NCI-H748 treated with DMSO at 0.1 percent for 48 hours (cell line): ENCODE measurements at regions not wholly inside any gene's neighbourhood (a gene's known extent, or its start where the extent isn't known, plus 50 kb on each side); places are given as distances from the start of the nearest gene placed in this dataset.
"Not testable (repeated sequence)": the region's sequence is repeated elsewhere in the genome, so short reads cannot be mapped to it uniquely, and the experiment has no call there.

Source experiments
- DNase-seq: peaks from one replicate; lab custom pipeline; 2025; lab: John Stamatoyannopoulos, UW

DNA sequence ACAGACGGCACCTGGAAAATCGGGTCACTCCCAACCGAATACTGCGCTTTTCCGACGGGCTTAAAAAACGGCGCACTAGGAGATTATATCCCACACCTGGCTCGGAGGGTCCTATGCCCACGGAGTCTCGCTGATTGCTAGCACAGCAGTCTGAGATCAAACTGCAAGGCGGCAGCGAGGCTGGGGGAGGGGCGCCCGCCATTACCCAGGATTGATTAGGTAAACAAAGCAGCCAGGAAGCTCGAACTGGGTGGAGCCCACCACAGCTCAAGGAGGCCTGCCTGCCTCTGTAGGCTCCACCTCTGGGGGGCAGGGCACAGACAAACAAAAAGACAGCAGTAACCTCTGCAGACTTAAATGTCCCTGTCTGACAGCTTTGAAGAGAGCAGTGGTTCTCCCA is 64.5 kb downstream of the SLC30A10 start:
- DNase-seq = not testable (repeated sequence)

GRCh38 chr1:219862366-219862765 is 66.0 kb downstream of the SLC30A10 start:
- DNase-seq = no peak

GRCh38 chr1:219858980-219859379 is 69.4 kb downstream of the SLC30A10 start:
- peak; percentile 11 for DNase-seq

DNA sequence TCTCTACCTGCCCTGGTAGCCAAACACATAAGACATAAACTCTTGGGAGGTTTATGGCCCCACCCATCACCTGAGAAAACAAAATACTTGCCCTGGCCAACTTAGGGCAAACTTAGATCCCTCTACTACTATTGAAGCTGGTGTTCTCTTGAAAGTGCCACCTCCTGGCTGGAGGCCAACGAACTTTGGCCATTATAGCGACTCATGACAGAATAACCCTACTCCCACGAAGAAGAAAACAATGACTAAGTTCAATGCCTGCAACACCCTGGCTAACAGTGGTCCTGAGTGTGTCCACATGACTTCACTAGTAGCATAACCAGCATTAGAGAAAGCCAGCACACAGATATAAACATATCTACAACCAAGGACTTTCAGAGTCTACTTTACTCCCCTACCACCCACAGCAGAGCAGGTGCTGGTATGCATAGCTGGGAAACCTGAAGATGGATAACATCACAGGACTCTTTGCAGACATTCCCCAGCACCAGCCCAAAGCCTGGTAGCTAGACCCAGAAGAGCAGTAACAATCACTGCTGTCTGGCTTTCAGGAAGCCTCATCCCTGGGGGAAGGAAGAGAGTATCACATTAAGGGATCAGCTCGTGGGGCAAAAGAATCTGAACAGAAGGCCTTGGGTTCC is 81.0 kb downstream of the SLC30A10 start:
- no peak for DNase-seq

DNA sequence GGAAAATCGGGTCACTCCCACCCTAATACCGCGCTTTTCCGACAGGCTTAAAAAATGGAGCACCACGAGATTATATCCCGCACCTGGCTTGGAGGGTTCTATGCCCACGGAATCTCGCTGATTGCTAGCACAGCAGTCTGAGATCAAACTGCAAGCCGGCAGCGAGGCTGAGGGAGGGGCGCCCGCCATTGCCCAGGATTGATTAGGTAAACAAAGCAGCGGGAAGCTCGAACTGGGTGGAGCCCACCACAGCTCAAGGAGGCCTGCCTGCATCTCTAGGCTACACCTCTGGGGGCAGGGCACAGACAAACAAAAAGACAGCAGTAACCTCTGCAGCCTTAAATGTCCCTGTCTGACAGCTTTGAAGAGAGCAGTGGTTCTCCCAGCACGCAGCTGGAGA is 88.8 kb downstream of the SLC30A10 start:
- not testable (repeated sequence) for DNase-seq

- DNase-seq = no peak
These were observed 90.4 kb downstream of the SLC30A10 start for GRCh38 chr1:219837994-219838294.

- DNase-seq = peak; percentile 28
These were observed 90.9 kb downstream of the SLC30A10 start for GRCh38 chr1:219837274-219837993.

- DNase-seq = no peak
These were observed 93.9 kb downstream of the SLC30A10 start for GRCh38 chr1:219834314-219834917.

- DNase-seq = no peak
These were observed 95.0 kb downstream of the SLC30A10 start for GRCh38 chr1:219833214-219833815.

DNA sequence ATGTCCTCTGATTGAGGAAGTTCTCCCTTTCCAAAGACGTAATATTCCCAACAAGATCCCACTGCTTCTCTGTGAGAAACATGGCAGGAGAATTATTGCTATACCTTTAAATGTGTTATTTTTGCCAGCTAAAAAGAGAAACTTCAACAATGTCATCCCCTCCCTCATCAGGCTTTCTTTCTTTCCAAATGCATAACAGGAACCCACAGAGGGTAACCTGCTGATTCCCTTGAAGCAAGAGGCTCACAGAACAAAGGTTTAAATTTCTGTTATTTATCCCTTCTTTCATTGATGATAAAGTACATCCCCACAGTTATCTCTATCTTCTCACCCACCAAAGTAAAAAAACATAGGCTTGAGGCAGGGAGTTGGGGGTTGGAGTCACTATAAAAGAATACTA is 102.1 kb downstream of the SLC30A10 start:
- DNase-seq = no peak

- no peak for DNase-seq
These were observed 103.0 kb downstream of the SLC30A10 start for GRCh38 chr1:219825355-219825754.

GRCh38 chr1:219824338-219824737 is 104.0 kb downstream of the SLC30A10 start:
- no peak for DNase-seq

DNA sequence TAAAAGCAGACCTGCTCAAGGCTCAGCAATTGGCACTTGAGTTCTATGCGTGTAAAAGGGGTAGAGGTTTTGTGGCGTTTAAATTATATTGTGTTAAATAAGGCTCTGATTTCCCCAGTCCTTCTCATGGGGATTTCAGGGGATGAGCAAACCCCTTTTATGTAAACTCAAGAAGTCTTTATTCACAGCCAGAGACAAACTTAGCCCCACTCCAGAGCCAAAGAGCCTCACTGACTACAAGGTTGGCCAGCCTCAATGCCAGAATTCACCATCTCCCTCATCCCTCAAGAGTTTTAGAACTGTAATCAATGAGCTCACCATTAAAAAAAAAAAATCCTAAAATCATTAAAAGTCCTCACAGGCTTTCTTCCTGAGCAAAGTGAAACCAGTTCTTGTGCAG is 107.8 kb downstream of the SLC30A10 start:
- DNase-seq = no peak

DNA sequence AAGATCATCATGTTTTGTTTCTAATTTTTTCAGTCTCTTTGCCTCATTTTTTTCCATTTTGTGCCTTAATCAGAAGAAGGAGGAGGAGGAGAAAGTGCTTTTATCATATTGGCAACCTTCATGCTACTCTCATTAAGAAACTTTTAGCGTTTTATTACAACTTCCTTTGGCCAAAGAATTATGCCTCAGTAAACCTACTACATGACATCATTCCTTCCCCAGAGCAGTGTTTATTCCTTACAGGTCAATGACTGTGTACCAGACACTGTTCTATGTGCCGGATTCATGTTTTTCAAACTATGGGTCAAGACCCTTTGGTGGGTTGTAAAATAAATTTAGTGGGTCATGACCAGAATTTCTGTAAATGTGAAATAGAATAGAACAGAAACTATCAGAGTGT is 110.4 kb downstream of the SLC30A10 start:
- no peak for DNase-seq

DNA sequence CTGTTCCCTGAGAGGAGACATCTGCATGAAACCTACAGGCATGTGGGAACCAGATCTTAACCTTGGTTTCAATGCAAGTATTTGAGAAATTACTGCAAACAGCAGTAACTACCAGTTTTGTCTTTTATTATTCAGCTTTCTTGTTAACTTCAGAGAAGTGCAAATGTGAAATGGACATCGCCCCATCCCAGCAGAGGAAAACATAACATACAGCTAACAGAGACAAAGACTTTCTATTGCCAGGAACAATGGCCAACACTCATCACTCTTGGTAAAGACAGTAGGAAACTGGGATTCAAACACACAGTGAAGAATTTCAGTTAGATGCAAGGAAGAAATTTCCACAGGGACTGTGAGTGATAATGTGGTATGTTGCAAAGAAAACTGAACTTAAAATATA is 115.1 kb downstream of the SLC30A10 start:
- DNase-seq = no peak

GRCh38 chr1:219812491-219813203 is 115.7 kb downstream of the SLC30A10 start:
- DNase-seq = peak; percentile 64

DNA sequence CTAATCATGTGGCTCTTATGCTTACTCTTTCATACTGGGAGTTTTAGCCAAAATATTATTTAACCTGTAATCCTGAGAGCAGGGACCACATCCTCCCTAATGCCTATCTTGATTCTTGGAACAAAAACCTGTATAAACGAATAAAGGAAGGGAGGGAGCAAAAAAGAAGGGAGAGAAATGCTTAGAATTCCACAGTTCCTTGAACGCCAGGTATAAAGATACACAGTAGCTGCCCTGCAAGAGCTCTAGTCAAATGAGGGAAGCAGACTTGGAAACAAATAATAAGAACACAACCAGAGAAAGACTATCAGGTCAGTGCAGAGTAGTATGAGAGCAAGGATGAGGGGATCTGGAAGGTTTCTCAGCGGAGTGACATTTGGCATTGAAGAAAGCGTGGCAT is 116.3 kb downstream of the SLC30A10 start:
- DNase-seq = no peak

DNA sequence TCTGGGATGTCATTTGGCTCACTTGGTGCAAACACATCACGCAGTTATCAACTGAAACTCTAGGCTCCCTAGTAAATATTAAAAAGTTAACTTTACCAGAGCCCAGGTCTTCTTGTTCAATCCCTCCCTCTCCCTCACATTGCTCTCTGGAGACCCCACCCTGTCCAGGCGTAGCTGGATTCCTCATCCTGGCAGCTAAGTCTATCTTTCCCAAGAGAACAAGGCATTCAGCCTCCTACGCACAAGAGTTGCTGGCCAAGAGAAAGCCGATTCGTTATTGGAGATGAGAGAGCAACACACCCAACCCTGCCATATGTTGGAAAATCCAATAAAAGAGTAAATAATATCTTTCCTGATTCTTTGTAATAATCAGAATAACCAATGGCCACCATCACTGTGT is 117.9 kb downstream of the SLC30A10 start:
- no peak for DNase-seq

DNA sequence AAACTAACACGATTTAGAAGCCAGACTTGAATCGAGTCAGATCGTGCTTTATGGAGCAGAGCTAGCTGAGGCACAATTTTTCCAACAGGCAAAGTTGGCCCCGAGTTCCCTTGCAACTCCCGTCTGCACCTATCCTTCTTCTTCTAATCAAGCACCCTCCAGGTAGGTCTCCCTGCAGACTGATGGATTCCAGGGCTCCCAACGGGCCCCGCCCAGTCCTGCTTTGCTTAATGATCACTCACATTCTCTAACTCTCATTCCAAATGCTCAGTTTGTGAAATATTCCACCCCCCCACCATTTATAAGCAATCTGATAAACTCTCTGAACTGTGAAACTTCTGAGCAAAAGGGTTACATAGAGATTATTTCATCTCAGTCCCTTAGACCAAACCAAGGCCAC is 119.6 kb downstream of the SLC30A10 start:
- DNase-seq = no peak

DNA sequence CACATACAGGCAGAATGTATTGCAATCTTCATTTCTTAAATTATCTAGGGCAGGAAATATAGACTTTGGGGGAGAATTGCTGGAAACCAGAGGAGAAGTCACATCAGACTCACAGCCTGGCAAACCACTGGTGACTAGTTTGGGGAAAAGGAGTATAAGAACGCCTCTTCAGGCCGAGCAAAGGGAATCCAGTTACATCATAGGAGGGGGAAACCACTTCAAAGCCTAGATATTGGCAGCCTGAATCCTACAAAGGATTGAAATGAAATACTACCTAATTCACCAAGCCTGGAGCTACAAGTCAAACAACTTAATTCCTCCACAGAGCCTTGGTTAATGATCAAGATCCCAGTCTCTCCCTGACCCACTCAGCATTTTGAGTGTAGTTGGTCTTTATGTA is 121.7 kb downstream of the SLC30A10 start:
- no peak for DNase-seq

- DNase-seq = no peak
These were observed 122.3 kb downstream of the SLC30A10 start for GRCh38 chr1:219806020-219806419.

GRCh38 chr1:219805191-219805590 is 123.2 kb downstream of the SLC30A10 start:
- DNase-seq = peak; percentile 8
